ENCODE measurements at regions not wholly inside any gene's neighbourhood (a gene's known extent, or its start where the extent isn't known, plus 50 kb on each side); places are given as distances from the start of the nearest gene placed in this dataset.

DNA sequence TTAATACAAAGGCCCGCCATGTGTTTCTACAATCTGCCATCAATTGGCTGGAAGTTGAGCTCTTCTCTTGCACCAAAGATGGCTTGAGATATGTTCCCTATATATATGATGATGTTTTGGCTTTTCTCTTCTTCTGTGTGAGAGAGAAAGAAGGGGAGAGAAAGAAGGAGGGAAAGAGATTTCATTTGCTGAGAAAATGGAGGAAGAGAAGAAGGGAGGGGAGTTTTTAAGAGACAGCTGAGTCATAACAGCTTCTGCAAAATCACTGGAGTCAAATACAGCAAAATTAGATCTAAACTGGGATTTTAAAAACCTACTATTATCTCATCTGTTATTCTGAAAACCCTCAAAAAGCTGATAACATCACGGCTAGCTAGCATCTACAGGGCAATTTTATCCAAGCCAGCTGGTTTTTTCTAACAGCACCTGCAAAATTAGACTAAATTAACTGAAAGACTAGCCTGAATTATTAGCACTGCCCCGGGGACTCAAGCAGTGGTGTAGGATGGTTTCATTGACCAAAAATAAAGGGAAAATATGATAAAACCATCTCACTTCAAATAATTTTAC, 647.6 kb upstream of the ACTRT1 start:
- H3K4me2 ChIP-seq (replicated peaks; ENCODE audit: low read depth, low read length, poor library complexity, severe bottlenecking) = no peak overlapping the region
- H3K36me3 ChIP-seq (replicated peaks in 1 of 2; ENCODE audit: control extremely low read depth in 1 of 2, control insufficient read depth in 1 of 2, extremely low read depth in 1 of 2, insufficient read depth in 2 of 2, low read length in 1 of 2) = no peaks in the 10 kb centered on the region
- WGBS (ENCODE audit: insufficient coverage) = no CpG with 5 or more reads among the region's 3 CpGs
- ATAC-seq (ENCODE audit: low read depth) (no peak), DNase-seq (no peak)
- Mint-ChIP-seq H3K27ac (no peak overlapping the region), H3K4me3 (no peak overlapping the region), H3K9me3 (ENCODE audit: insufficient read depth) (no peaks in the 10 kb centered on the region), H3K4me1 (no peaks in the 10 kb centered on the region), H3K27me3 (no peaks in the 10 kb centered on the region)
- no peak overlapping the region for H3K4me3 ChIP-seq (ENCODE audit: control extremely low read depth in 1 of 5, extremely low read depth in 1 of 5, insufficient read depth in 1 of 5, low read depth in 2 of 5, low read length in 4 of 5)
- H4K20me1 ChIP-seq (ENCODE audit: control insufficient read depth, insufficient read depth, low read length, poor library complexity, severe bottlenecking) = no peaks in the 10 kb centered on the region
- no peak overlapping the region for H3K27ac ChIP-seq (ENCODE audit: low read length in 2 of 2)
- H3K9ac ChIP-seq (ENCODE audit: low read length) = no peak overlapping the region
- TF ChIP-seq, protein P1, sequence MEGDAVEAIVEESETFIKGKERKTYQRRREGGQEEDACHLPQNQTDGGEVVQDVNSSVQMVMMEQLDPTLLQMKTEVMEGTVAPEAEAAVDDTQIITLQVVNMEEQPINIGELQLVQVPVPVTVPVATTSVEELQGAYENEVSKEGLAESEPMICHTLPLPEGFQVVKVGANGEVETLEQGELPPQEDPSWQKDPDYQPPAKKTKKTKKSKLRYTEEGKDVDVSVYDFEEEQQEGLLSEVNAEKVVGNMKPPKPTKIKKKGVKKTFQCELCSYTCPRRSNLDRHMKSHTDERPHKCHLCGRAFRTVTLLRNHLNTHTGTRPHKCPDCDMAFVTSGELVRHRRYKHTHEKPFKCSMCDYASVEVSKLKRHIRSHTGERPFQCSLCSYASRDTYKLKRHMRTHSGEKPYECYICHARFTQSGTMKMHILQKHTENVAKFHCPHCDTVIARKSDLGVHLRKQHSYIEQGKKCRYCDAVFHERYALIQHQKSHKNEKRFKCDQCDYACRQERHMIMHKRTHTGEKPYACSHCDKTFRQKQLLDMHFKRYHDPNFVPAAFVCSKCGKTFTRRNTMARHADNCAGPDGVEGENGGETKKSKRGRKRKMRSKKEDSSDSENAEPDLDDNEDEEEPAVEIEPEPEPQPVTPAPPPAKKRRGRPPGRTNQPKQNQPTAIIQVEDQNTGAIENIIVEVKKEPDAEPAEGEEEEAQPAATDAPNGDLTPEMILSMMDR (IDR thresholded peaks at IDR 0.05) = no peak
- no peak for TF ChIP-seq EZH2 (IDR thresholded peaks at IDR 0.05; ENCODE audit: borderline replicate concordance, insufficient read depth, low read depth, low read length, poor library complexity, severe bottlenecking)
- no peaks in the 10 kb centered on the region for H3K9me3 ChIP-seq (ENCODE audit: control extremely low read depth in 1 of 3, control insufficient read depth in 2 of 3, insufficient read depth in 1 of 3, low read length in 2 of 3)
- H2AFZ ChIP-seq (ENCODE audit: insufficient read depth, low read depth, low read length, poor library complexity, severe bottlenecking) = no peak overlapping the region
- no peaks in the 10 kb centered on the region for H3K4me1 ChIP-seq (ENCODE audit: control insufficient read depth in 2 of 2, insufficient read depth in 2 of 2, low read length in 2 of 2)
- no peaks in the 10 kb centered on the region for H3K79me2 ChIP-seq (ENCODE audit: control insufficient read depth, insufficient read depth, low read length)
- no peaks in the 10 kb centered on the region for H3K27me3 ChIP-seq (replicated peaks in 1 of 4; ENCODE audit: control extremely low read depth in 1 of 4, control insufficient read depth in 3 of 4, insufficient read depth in 4 of 4, low read length in 3 of 4)
- CTCF ChIA-PET = no interaction called here
- POLR2A ChIA-PET = no interaction called here
- intact Hi-C loops (cut with micrococcal nuclease) = no loop called here

DNA sequence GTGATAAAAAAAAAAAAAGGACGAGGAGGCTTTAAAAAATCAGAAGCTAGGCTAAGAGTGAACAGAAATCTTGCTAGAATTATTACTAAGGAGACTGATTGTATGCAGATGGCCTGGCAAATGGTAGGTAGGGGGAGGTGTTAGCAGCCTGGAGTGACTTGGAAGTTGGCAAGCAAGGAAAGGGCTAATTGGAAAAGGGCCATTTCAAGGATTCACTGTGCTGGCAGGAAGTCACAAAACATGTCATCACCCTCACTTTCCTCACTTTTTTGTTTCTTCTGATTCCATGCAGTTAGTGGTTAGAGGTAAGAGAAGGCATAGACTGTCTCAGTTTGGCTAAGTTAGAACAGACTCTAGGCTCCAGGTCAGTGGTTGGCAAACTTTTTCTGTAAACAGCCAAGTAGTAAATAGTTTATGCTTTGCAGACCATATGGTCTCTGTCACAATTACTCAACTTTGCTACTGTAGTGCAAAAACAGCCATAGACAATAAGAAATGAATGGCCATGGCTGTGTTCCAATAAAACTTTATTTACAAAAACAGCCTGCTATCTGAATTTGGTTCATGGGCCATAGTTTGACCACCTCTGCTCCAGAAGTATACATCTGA, 646.5 kb upstream of the ACTRT1 start:
- ChIA-PET POLR2A (no interaction called here), CTCF (no interaction called here)
- Mint-ChIP-seq H3K4me1 (no peaks in the 10 kb centered on the region), H3K27me3 (no peaks in the 10 kb centered on the region), H3K27ac (no peak overlapping the region), H3K4me3 (no peak overlapping the region), H3K9me3 (ENCODE audit: insufficient read depth) (no peaks in the 10 kb centered on the region)
- no peak overlapping the region for H3K27ac ChIP-seq (ENCODE audit: low read length in 2 of 2)
- DNase-seq = no peak
- H4K20me1 ChIP-seq (ENCODE audit: control insufficient read depth, insufficient read depth, low read length, poor library complexity, severe bottlenecking) = no peaks in the 10 kb centered on the region
- H3K9ac ChIP-seq (ENCODE audit: low read length) = no peak overlapping the region
- no peak overlapping the region for H3K4me2 ChIP-seq (replicated peaks; ENCODE audit: low read depth, low read length, poor library complexity, severe bottlenecking)
- no peaks in the 10 kb centered on the region for H3K36me3 ChIP-seq (replicated peaks in 1 of 2; ENCODE audit: control extremely low read depth in 1 of 2, control insufficient read depth in 1 of 2, extremely low read depth in 1 of 2, insufficient read depth in 2 of 2, low read length in 1 of 2)
- no peaks in the 10 kb centered on the region for H3K9me3 ChIP-seq (ENCODE audit: control extremely low read depth in 1 of 3, control insufficient read depth in 2 of 3, insufficient read depth in 1 of 3, low read length in 2 of 3)
- no CpG with 5 or more reads among the region's 1 CpG for WGBS (ENCODE audit: insufficient coverage)
- TF ChIP-seq EZH2 (IDR thresholded peaks at IDR 0.05; ENCODE audit: borderline replicate concordance, insufficient read depth, low read depth, low read length, poor library complexity, severe bottlenecking) = no peak
- TF ChIP-seq, protein P1 (IDR thresholded peaks at IDR 0.05) = no peak
- no peak overlapping the region for H2AFZ ChIP-seq (ENCODE audit: insufficient read depth, low read depth, low read length, poor library complexity, severe bottlenecking)
- no peak for ATAC-seq (ENCODE audit: low read depth)
- no peaks in the 10 kb centered on the region for H3K4me1 ChIP-seq (ENCODE audit: control insufficient read depth in 2 of 2, insufficient read depth in 2 of 2, low read length in 2 of 2)
- H3K79me2 ChIP-seq (ENCODE audit: control insufficient read depth, insufficient read depth, low read length) = no peaks in the 10 kb centered on the region
- intact Hi-C loops (cut with micrococcal nuclease) = no loop called here
- H3K27me3 ChIP-seq (replicated peaks in 1 of 4; ENCODE audit: control extremely low read depth in 1 of 4, control insufficient read depth in 3 of 4, insufficient read depth in 4 of 4, low read length in 3 of 4) = no peaks in the 10 kb centered on the region
- no peak overlapping the region for H3K4me3 ChIP-seq (ENCODE audit: control extremely low read depth in 1 of 5, extremely low read depth in 1 of 5, insufficient read depth in 1 of 5, low read depth in 2 of 5, low read length in 4 of 5)
